ENCODE measurements at regions not wholly inside any gene's neighbourhood (a gene's known extent, or its start where the extent isn't known, plus 50 kb on each side); places are given as distances from the start of the nearest gene placed in this dataset.
A peak's percentile ranks its signal among the peaks of the same experiment; 100 is the strongest.

- DNase-seq (ENCODE audit: low read depth, low spot score) (peak; percentile 30), FAIRE-seq (no peak), ATAC-seq (peak; percentile 56)
- POLR2A ChIA-PET, result interaction anchor here (1.4 to 2.0 kb wide), 2 partner anchors 9 to 54 kb away, joined by 3 to 6 read pairs; partner anchors contain the start of gene CEP85L
- in situ Hi-C loops (cut with MboI), result no loop called here
- BruUV-seq (replicated peaks), result no TSS peak
- CTCF ChIA-PET, result interaction anchor here (0.8 to 5.8 kb wide), 10 partner anchors 8 to 220 kb away, joined by 3 to 30 read pairs (median 4); no protein-coding TSS in a partner anchor
- WGBS (ENCODE audit: insufficient coverage, insufficient replicate concordance, low lambda C conversion rate, missing lambda C conversion rate), result 0% methylated on average over 4 of the region's 4 CpGs
- Histone ChIP-seq H3K9ac (ENCODE audit: control insufficient read depth, insufficient read depth, low read length) (peak overlapping the region; percentile 48), H3K4me3 (peak overlapping the region; percentile 58), H3K9me3 (replicated peaks; ENCODE audit: control insufficient read depth, insufficient read depth, low read length) (no peaks in the 10 kb centered on the region), H3K4me1 (ENCODE audit: control insufficient read depth, insufficient read depth, low read length) (peaks cover 44% of the 10 kb centered on the region), H3K27ac (ENCODE audit: control insufficient read depth, insufficient read depth) (peak overlapping the region; percentile 57), H3K36me3 (ENCODE audit: control insufficient read depth in 2 of 2, insufficient read depth in 2 of 2, low read length in 1 of 2) (no peaks in the 10 kb centered on the region), H3K27me3 (replicated peaks in 1 of 2; ENCODE audit: control insufficient read depth in 2 of 2, insufficient read depth in 2 of 2, low read length in 1 of 2) (no peaks in the 10 kb centered on the region), H3K79me2 (ENCODE audit: control insufficient read depth, insufficient read depth, low read length) (peaks cover 31% of the 10 kb centered on the region), H2AFZ (ENCODE audit: control insufficient read depth, low read depth, low read length) (peak overlapping the region; percentile 68), H3K4me2 (ENCODE audit: control insufficient read depth, insufficient read depth) (peak overlapping the region; percentile 82), H4K20me1 (ENCODE audit: control insufficient read depth, insufficient read depth) (no peaks in the 10 kb centered on the region)
- RAD21 ChIA-PET (ENCODE audit: unreplicated experiment), result interaction anchor here (0.5 to 2.5 kb wide), 8 partner anchors 22 to 637 kb away, joined by 3 to 8 read pairs (median 4); partner anchors contain the start of gene CEP85L
- intact Hi-C loops (cut with micrococcal nuclease; ENCODE audit: unreplicated experiment), result loop anchor here (5.0 kb wide), 1 partner anchor 71 kb away; no protein-coding TSS in a partner anchor
- SMC1A ChIA-PET (ENCODE audit: uncharacterized antibody, unreplicated experiment), result interaction anchor here (0.8 to 1.5 kb wide), 12 partner anchors 9 to 190 kb away, joined by 3 to 10 read pairs (median 3); no protein-coding TSS in a partner anchor
- TF ChIP-seq CBFB (IDR thresholded peaks at IDR 0.05; ENCODE audit: low read depth) (0 out of 2 replicates have a peak, but pooled peaks have one; percentile 24), NBN (IDR thresholded peaks at IDR 0.05) (0 out of 2 replicates have a peak, but pooled peaks have one; percentile 16), CREM (IDR thresholded peaks at IDR 0.05; ENCODE audit: low read depth) (no peak), MLLT1 (IDR thresholded peaks at IDR 0.05) (0 out of 2 replicates have a peak, but pooled peaks have one; percentile 22), BACH1 (IDR thresholded peaks at IDR 0.05; ENCODE audit: borderline replicate concordance) (no peak), RELA (IDR thresholded peaks at IDR 0.05; ENCODE audit: borderline replicate concordance, partially characterized antibody) (peak; percentile 4), MEF2B (IDR thresholded peaks at IDR 0.05; ENCODE audit: partially characterized antibody, poor library complexity, severe bottlenecking) (peak; percentile 19), ZBTB40 (IDR thresholded peaks at IDR 0.05; ENCODE audit: borderline replicate concordance) (no peak), MTA2 (IDR thresholded peaks at IDR 0.05; ENCODE audit: low read depth) (0 out of 2 replicates have a peak, but pooled peaks have one; percentile 11), RUNX3 (IDR thresholded peaks at IDR 0.05; ENCODE audit: low read length) (peak; percentile 70), EGR1 (IDR thresholded peaks at IDR 0.05; ENCODE audit: borderline replicate concordance in 1 of 2, low read depth in 2 of 2, low read length in 2 of 2) (peak in 1 of 2 experiments; percentile 79; a peak in 2 of 3 replicates), IKZF2 (IDR thresholded peaks at IDR 0.05) (0 out of 4 replicates have a peak, but pooled peaks have one; percentile 11 to 31)
- TF ChIP-seq, protein P1, sequence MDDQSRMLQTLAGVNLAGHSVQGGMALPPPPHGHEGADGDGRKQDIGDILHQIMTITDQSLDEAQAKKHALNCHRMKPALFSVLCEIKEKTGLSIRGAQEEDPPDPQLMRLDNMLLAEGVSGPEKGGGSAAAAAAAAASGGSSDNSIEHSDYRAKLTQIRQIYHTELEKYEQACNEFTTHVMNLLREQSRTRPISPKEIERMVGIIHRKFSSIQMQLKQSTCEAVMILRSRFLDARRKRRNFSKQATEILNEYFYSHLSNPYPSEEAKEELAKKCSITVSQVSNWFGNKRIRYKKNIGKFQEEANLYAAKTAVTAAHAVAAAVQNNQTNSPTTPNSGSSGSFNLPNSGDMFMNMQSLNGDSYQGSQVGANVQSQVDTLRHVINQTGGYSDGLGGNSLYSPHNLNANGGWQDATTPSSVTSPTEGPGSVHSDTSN (IDR thresholded peaks at IDR 0.05; ENCODE audit: insufficient replicate concordance, low read depth, low read length), result peak; percentile 49
- TF ChIP-seq, protein P2, sequence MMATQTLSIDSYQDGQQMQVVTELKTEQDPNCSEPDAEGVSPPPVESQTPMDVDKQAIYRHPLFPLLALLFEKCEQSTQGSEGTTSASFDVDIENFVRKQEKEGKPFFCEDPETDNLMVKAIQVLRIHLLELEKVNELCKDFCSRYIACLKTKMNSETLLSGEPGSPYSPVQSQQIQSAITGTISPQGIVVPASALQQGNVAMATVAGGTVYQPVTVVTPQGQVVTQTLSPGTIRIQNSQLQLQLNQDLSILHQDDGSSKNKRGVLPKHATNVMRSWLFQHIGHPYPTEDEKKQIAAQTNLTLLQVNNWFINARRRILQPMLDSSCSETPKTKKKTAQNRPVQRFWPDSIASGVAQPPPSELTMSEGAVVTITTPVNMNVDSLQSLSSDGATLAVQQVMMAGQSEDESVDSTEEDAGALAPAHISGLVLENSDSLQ (IDR thresholded peaks at IDR 0.05), result peak; percentile 84
These were observed 54.4 kb upstream of the CEP85L start for GRCh38 chr6:118705544-118706491.

All from GM12878 (cell line).